GM19395 (cell line): ENCODE measurements at regions not wholly inside any gene's neighbourhood (a gene's known extent, or its start where the extent isn't known, plus 50 kb on each side); places are given as distances from the start of the nearest gene placed in this dataset.

Experiments
- ATAC-seq: cut with Tn5 transposase; IDR thresholded peaks from one replicate; pipeline ENCODE4 v1.9.1; 2021; ENCODE audit warnings: mild to moderate bottlenecking, moderate library complexity; ENCODE audit not compliant: unreplicated experiment

GRCh38 chr6:165762876-165763275 is 99.8 kb upstream of the PDE10A start:
- no peak for ATAC-seq

GRCh38 chr6:165762125-165762524 is 99.1 kb upstream of the PDE10A start:
- ATAC-seq = no peak

- no peak for ATAC-seq
These were observed 97.8 kb upstream of the PDE10A start for GRCh38 chr6:165760803-165761185.

- no peak for ATAC-seq
These were observed 97.2 kb upstream of the PDE10A start for GRCh38 chr6:165760126-165760802.

GRCh38 chr6:165758441-165758840 is 95.4 kb upstream of the PDE10A start:
- ATAC-seq = no peak

- no peak for ATAC-seq
These were observed 92.5 kb upstream of the PDE10A start for GRCh38 chr6:165755583-165755982.

GRCh38 chr6:165753506-165753905 is 90.5 kb upstream of the PDE10A start:
- ATAC-seq = no peak

GRCh38 chr6:165752451-165752850 is 89.4 kb upstream of the PDE10A start:
- no peak for ATAC-seq

GRCh38 chr6:165751486-165751885 is 88.4 kb upstream of the PDE10A start:
- no peak for ATAC-seq

- ATAC-seq = no peak
These were observed 86.1 kb upstream of the PDE10A start for GRCh38 chr6:165749163-165749562.

GRCh38 chr6:165748390-165748789 is 85.3 kb upstream of the PDE10A start:
- ATAC-seq = no peak

GRCh38 chr6:165747963-165748362 is 84.9 kb upstream of the PDE10A start:
- ATAC-seq = no peak

GRCh38 chr6:165746331-165746730 is 83.3 kb upstream of the PDE10A start:
- ATAC-seq = no peak

GRCh38 chr6:165745492-165745891 is 82.5 kb upstream of the PDE10A start:
- ATAC-seq = no peak

- ATAC-seq = no peak
These were observed 81.7 kb upstream of the PDE10A start for GRCh38 chr6:165744555-165745228.

- ATAC-seq = no peak
These were observed 80.4 kb upstream of the PDE10A start for GRCh38 chr6:165743366-165743898.

- ATAC-seq = no peak
These were observed 79.0 kb upstream of the PDE10A start for GRCh38 chr6:165742047-165742446.

- no peak for ATAC-seq
These were observed 74.4 kb upstream of the PDE10A start for GRCh38 chr6:165737396-165737795.

GRCh38 chr6:165735065-165735464 is 72.0 kb upstream of the PDE10A start:
- no peak for ATAC-seq

GRCh38 chr6:165733489-165733791 is 70.4 kb upstream of the PDE10A start:
- ATAC-seq = no peak

GRCh38 chr6:165732696-165733488 is 69.9 kb upstream of the PDE10A start:
- ATAC-seq = peak; percentile 81
